ENCODE measurements at regions not wholly inside any gene's neighbourhood (a gene's known extent, or its start where the extent isn't known, plus 50 kb on each side); places are given as distances from the start of the nearest gene placed in this dataset.

DNA sequence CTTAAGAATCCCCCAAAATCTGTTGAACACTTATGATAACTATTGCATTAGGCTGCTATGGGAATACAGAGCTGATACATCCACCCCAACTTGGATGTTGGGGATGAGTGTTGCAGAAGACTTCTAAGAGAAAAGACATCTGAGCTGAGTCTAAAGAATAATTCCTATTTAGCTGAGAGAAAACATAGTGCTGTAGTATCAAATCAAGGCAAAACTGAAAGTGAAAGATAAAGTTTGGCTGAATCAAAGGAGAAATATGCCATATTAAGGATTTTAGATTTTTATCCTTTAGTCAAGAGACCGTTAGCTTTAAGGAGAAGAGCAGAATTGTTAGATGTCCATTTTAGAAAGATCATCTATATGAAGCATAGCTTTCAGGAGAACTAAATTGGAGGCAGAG lies 726.9 kb upstream of the PTBP2 start:
- TF ChIP-seq, protein P1, sequence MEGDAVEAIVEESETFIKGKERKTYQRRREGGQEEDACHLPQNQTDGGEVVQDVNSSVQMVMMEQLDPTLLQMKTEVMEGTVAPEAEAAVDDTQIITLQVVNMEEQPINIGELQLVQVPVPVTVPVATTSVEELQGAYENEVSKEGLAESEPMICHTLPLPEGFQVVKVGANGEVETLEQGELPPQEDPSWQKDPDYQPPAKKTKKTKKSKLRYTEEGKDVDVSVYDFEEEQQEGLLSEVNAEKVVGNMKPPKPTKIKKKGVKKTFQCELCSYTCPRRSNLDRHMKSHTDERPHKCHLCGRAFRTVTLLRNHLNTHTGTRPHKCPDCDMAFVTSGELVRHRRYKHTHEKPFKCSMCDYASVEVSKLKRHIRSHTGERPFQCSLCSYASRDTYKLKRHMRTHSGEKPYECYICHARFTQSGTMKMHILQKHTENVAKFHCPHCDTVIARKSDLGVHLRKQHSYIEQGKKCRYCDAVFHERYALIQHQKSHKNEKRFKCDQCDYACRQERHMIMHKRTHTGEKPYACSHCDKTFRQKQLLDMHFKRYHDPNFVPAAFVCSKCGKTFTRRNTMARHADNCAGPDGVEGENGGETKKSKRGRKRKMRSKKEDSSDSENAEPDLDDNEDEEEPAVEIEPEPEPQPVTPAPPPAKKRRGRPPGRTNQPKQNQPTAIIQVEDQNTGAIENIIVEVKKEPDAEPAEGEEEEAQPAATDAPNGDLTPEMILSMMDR (IDR thresholded peaks at IDR 0.05): no peak
- TF ChIP-seq POLR2A (IDR thresholded peaks at IDR 0.05): no peak
